ELF-1 (cell line): ENCODE measurements at regions not wholly inside any gene's neighbourhood (a gene's known extent, or its start where the extent isn't known, plus 50 kb on each side); places are given as distances from the start of the nearest gene placed in this dataset.
"Not testable (repeated sequence)": the region's sequence is repeated elsewhere in the genome, so short reads cannot be mapped to it uniquely, and the experiment has no call there.

Source experiments
- DNase-seq: peaks from one replicate; pipeline ENCODE4 v3.0.0-alpha.2; 2016; ENCODE audit warnings: low read depth, low spot score

DNA sequence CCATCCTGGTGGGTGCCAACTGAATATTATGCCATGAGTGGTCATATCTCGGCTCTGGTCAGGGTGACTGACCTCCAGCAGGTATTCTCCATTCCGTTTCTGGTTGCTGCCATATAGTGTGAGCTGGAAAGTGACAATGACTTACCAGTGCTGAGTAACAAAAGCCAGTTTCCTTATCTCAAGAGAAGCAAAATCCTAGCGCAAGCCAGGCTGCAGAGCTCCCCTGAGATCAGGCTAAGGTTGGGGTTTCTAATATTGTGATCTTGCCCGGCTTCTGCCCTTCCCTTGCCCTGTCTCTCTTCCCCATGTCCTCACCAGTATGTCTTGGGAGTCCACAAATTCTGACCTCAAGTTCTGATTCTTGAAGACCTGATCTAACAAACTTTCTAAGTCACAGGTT, 271.3 kb upstream of the SPTLC3 start:
- DNase-seq = no peak

- no peak for DNase-seq
These were observed 270.9 kb upstream of the SPTLC3 start for GRCh38 chr20:12737900-12738299.

GRCh38 chr20:12740647-12741046, 268.1 kb upstream of the SPTLC3 start:
- no peak for DNase-seq

DNA sequence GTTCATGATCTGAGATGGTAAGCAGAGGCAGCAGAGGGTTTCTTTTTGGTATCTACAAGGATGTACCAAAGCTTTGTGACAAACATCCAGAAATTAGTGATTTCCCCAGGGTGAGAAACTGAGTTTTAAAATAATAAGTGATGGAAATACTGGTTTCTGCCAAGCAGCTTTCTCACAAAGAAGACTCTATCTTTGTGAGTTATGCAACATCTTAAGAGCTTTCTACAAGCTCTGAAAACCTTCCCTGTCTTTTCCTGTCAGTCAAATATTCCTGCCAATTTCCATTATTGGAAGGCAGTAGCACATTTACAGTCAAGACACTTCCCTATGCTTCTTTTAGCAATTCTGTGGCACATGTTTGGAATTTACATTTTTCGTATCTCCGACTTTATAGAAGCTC, 264.7 kb upstream of the SPTLC3 start:
- DNase-seq = no peak

DNA sequence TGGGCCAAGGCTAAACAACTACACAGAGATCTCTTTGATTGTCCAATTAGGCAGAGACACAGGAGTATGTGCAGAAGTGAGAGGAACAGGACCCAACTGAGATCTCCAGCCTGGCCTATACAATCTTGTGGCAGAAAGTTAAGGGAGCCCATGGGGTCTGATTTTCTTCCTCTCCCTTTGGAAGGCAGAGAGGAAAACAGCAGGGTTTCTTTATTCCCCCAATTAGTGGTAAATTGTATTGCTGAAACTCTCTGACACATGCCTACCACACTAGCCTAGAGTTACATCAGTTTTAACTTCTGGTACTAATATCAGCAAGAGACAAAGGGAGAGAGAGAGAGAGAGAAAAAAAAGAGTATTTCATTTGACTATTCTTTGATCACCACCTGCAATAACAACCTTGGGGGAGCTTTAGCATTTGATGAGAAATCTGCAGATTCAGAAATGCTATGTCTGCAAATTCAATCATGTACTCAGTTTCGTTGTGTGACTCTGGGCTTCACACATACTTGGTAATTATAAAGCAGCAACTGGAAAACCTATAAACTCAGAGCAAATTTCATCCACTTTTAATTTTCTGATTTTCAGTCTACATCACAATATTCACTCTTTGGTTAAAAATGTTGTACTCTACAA, 260.3 kb upstream of the SPTLC3 start:
- no peak for DNase-seq

GRCh38 chr20:12750221-12750620, 258.6 kb upstream of the SPTLC3 start:
- no peak for DNase-seq

DNA sequence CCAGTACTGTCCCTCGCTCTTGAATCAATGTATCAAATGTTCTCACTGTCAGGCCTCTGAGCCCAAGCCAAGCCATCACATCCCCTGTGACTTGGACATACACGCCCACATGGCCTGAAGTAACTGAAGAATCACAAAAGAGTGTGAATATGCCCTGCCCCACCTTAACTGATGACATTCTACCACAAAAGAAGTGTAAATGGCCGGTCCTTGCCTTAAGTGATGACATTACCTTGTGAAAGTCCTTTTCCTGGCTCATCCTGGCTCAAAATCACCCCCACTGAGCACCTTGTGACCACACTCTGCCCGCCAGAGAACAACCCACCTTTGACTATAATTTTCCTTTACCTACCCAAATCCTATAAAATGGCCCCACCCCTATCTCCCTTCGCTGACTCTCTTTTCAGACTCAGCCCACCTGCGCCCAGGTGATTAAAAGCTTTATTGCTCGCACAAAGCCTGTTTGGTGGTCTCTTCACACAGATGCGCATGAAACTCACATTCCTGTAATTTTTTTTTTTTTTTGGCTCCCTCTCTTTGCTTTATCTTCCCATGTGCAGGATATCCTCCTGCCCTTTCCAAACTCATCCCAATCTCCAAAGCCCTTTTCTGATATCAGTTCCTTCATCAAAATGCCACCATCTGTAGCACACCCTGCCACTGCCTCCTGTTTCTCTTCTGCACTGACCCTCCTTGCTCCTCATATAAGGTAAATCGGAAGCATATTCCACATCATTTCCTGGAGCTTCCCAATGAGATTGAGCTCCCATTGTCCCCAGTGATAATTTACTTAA, 255.7 kb upstream of the SPTLC3 start:
- DNase-seq = peak; percentile 77

DNA sequence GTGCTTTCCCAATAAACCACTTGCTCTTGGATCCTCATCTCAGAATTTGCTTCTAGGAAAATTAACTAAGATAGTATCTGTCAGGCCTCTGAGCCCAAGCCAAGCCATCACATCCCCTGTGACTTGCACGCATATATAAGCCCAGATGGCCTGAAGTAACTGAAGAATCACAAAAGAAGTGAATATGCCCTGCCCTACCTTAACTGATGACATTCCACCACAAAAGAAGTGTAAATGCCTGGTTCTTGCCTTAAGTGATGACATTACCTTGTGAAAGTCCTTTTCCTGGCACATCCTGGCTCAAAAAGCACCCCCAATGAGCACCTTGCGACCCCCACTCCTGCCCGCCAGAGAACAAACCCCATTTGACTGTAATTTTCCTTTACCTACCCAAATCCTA, 255.0 kb upstream of the SPTLC3 start:
- DNase-seq = not testable (repeated sequence)

- DNase-seq = not testable (repeated sequence)
These were observed 249.3 kb upstream of the SPTLC3 start for GRCh38 chr20:12759493-12759892.

- DNase-seq = no peak
These were observed 246.0 kb upstream of the SPTLC3 start for GRCh38 chr20:12762725-12763124.

GRCh38 chr20:12763406-12763805, 245.4 kb upstream of the SPTLC3 start:
- no peak for DNase-seq

DNA sequence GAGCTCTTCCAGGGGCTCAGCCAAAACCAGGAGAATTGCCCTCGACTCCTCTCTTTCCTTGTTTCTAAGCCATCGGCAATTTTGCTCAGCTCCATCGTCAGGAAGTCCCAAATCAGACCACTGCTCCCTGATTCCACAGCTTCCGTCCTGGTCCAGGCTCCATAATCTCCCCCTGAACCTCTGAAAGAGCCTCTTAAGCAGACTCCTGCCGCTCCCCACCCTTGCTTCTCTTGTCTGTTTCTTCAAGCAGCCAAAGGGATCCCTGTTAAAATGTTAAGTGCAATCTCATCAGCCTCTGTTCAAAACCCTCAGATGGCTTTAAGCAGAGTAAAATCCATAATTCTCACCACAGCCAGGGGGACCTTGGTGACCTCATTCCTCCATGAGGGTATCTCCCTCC, 244.7 kb upstream of the SPTLC3 start:
- no peak for DNase-seq

DNA sequence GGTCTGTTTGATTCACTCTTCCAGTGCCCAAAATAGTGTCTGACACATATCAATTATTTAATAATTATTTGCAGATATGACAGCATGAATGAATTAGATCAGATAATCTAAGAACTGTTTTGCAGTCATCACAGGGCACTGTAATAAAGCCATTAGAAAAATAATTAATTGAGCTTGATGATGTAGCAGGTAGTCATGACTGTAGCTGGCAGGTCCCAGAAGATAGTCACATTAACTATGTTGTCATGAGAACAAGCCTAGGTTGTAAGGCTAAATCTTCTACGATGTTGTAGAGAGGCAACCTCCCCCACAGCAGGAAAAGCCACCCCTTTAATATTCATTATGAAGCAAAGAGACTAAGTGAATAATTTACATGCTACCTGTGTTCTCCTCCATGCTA, 243.9 kb upstream of the SPTLC3 start:
- DNase-seq = no peak

GRCh38 chr20:12773936-12774335, 234.8 kb upstream of the SPTLC3 start:
- no peak for DNase-seq

- DNase-seq = no peak
These were observed 233.7 kb upstream of the SPTLC3 start for GRCh38 chr20:12775041-12775440.

DNA sequence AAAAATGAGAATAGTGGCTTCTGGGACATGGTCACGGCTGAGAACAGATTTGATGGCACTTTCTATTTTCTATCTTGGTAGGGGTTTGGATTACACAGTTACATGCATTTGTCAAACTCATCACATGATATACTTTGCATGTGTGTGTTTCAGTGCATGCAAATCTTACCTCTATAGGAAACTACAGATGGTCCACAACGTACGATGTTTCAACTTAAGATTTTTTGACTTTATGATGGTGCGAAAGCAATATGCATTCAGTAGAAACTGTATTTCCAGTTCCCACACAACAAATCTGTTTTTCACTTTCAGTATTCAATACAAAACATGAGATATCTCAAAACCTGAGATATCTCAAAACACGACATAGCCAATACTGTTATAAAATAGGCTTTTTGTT, 231.8 kb upstream of the SPTLC3 start:
- no peak for DNase-seq

DNA sequence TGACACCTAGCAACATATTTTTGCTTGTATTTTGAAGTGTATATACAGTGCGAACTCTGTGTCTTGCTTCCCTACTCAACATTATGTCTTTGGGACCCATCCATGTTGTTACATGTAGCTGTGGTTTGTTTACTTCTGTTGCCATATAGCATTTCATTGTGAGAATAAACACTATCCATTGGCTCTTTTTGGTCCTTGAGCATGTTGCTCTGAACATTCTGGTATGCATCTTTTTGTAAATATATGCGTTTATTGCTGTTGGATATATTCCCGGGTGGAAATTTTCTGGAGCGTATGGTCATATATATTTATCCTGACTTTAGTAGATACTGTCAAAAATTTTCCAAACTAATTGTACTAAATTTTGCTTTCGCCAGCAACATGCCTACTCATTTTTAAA, 222.5 kb upstream of the SPTLC3 start:
- DNase-seq = no peak

GRCh38 chr20:12788632-12789299, 220.0 kb upstream of the SPTLC3 start:
- DNase-seq = no peak

GRCh38 chr20:12790859-12791258, 217.9 kb upstream of the SPTLC3 start:
- no peak for DNase-seq

GRCh38 chr20:12798286-12798685, 210.5 kb upstream of the SPTLC3 start:
- DNase-seq = peak; percentile 16

- DNase-seq = no peak
These were observed 200.7 kb upstream of the SPTLC3 start for GRCh38 chr20:12808006-12808567.

GRCh38 chr20:12815231-12815768, 193.5 kb upstream of the SPTLC3 start:
- DNase-seq = no peak
